ENCODE measurements at regions not wholly inside any gene's neighbourhood (a gene's known extent, or its start where the extent isn't known, plus 50 kb on each side); places are given as distances from the start of the nearest gene placed in this dataset.

DNA sequence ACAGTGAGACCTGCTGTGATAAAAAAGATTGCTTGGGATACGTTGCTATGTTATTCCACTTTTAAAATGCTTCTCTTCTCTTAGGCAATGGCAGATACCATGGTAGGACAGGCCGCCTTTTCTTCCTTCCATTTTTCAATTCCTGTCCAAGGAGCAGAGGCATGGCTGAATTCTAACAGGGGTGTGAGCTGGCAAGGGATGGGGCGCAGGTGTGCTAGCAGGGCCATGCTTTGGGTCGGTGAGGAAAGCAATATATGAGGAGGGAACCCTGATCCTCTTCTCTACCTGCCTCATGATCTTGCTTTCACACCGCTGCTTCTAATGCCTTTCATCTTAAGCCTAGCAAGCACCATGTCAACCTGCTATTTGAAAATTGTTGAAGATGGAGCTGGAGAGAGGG lies 225.0 kb downstream of the KATNAL1 start:
- no peak overlapping the region for H3K4me3 ChIP-seq
- no peaks in the 10 kb centered on the region for H3K9me3 ChIP-seq
- intact Hi-C loops (cut with DNase I; ENCODE audit: low total_unique reads), result no loop called here
- TF ChIP-seq CTCF (IDR thresholded peaks at IDR 0.05) (no peak), POLR2A (IDR thresholded peaks at IDR 0.05) (no peak)
- H3K36me3 ChIP-seq, result no peaks in the 10 kb centered on the region
- no peak overlapping the region for H3K27ac ChIP-seq
- no peaks in the 10 kb centered on the region for H3K4me1 ChIP-seq
- DNase-seq, result no peak
- no peaks in the 10 kb centered on the region for H3K27me3 ChIP-seq

DNA sequence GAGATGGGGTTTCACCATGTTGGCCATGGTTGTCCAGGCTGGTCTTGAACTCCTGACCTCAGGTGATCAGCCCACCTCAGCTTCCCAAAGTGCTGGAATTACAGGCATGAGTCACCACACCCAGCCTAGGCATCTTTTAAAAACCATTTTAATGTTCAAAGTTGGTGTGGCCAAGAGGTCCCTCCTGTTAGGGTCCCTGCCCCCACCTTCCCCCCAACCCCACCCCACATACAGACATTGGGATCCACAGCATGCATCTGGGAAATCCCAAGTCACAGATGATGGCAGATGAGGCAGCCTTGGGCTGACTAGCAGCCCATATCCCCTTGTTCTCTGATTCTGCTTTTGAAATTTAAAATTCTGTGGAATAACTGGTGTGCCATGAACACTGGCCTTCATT lies 226.0 kb downstream of the KATNAL1 start:
- Histone ChIP-seq H3K4me1 (no peaks in the 10 kb centered on the region), H3K27me3 (no peaks in the 10 kb centered on the region), H3K36me3 (no peaks in the 10 kb centered on the region), H3K4me3 (no peak overlapping the region), H3K27ac (no peak overlapping the region), H3K9me3 (no peaks in the 10 kb centered on the region)
- TF ChIP-seq POLR2A (IDR thresholded peaks at IDR 0.05) (no peak), CTCF (IDR thresholded peaks at IDR 0.05) (no peak)
- no peak for DNase-seq
- intact Hi-C loops (cut with DNase I; ENCODE audit: low total_unique reads), result no loop called here

DNA sequence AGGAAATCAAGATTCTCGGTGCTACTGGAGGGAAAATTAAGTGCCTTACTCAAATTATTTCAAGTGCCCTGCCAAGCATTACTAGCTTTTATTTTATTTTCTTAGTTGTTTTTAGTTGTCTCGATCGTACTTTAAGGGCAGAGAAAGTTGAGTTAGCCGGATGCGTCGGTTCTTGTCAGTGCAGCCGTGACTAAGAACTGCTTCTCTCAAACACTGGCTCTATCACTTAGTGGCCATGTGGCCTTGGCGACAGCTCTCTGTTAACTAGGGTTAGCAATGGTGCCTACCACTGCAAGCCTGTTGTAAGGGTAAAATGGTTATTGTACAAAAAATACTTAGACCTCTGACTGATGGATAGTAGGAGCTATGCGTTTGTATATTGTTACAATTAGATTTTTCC lies 227.8 kb downstream of the KATNAL1 start:
- H3K4me3 ChIP-seq, result no peak overlapping the region
- H3K4me1 ChIP-seq, result no peaks in the 10 kb centered on the region
- no peaks in the 10 kb centered on the region for H3K27me3 ChIP-seq
- TF ChIP-seq POLR2A (IDR thresholded peaks at IDR 0.05) (no peak), CTCF (IDR thresholded peaks at IDR 0.05) (no peak)
- H3K36me3 ChIP-seq, result no peaks in the 10 kb centered on the region
- no peak for DNase-seq
- no peak overlapping the region for H3K27ac ChIP-seq
- intact Hi-C loops (cut with DNase I; ENCODE audit: low total_unique reads), result no loop called here
- no peaks in the 10 kb centered on the region for H3K9me3 ChIP-seq

GRCh38 chr13:30078059-30078458 lies 227.6 kb upstream of the UBL3 start:
- Histone ChIP-seq H3K4me1 (no peaks in the 10 kb centered on the region), H3K27ac (no peak overlapping the region), H3K27me3 (no peaks in the 10 kb centered on the region), H3K9me3 (no peaks in the 10 kb centered on the region), H3K4me3 (no peak overlapping the region), H3K36me3 (no peaks in the 10 kb centered on the region)
- no peak for TF ChIP-seq POLR2A (IDR thresholded peaks at IDR 0.05)
- no peak for TF ChIP-seq CTCF (IDR thresholded peaks at IDR 0.05)
- no peak for DNase-seq
- intact Hi-C loops (cut with DNase I; ENCODE audit: low total_unique reads), result no loop called here

GRCh38 chr13:30077240-30077735 lies 226.9 kb upstream of the UBL3 start:
- TF ChIP-seq POLR2A (IDR thresholded peaks at IDR 0.05) (no peak), CTCF (IDR thresholded peaks at IDR 0.05) (no peak)
- intact Hi-C loops (cut with DNase I; ENCODE audit: low total_unique reads), result no loop called here
- Histone ChIP-seq H3K36me3 (no peaks in the 10 kb centered on the region), H3K4me1 (no peaks in the 10 kb centered on the region), H3K4me3 (no peak overlapping the region), H3K27ac (no peak overlapping the region), H3K9me3 (no peaks in the 10 kb centered on the region), H3K27me3 (no peaks in the 10 kb centered on the region)
- DNase-seq, result no peak

Measured in uterus (tissue), 3 donors.